ENCODE measurements at regions not wholly inside any gene's neighbourhood (a gene's known extent, or its start where the extent isn't known, plus 50 kb on each side); places are given as distances from the start of the nearest gene placed in this dataset.

- no peak for DNase-seq
Observed at GRCh38 chr9:106795031-106795430, 67.9 kb upstream of the ZNF462 start.

GRCh38 chr9:106796771-106797170 lies 66.2 kb upstream of the ZNF462 start:
- no peak for DNase-seq

GRCh38 chr9:106797299-106797698 lies 65.7 kb upstream of the ZNF462 start:
- no peak for DNase-seq

- no peak for DNase-seq
Observed at GRCh38 chr9:106798016-106798799, 64.8 kb upstream of the ZNF462 start.

GRCh38 chr9:106799152-106799551 lies 63.8 kb upstream of the ZNF462 start:
- DNase-seq: no peak

- no peak for DNase-seq
Observed at GRCh38 chr9:106800701-106801270, 62.2 kb upstream of the ZNF462 start.

- no peak for DNase-seq
Observed at GRCh38 chr9:106801816-106802215, 61.1 kb upstream of the ZNF462 start.
